Mononuclear cell (primary cell): ENCODE measurements at regions not wholly inside any gene's neighbourhood (a gene's known extent, or its start where the extent isn't known, plus 50 kb on each side); places are given as distances from the start of the nearest gene placed in this dataset.

ENCODE experiments used
- H3K27me3 ChIP-seq: 2 replicates; pipeline ENCODE4 v1.6.0; 2011; ENCODE audit warnings: low read length, control low read depth; ENCODE audit not compliant: insufficient read depth
- H3K4me1 ChIP-seq: 2 replicates; pipeline ENCODE4 v1.5.1; 2011; ENCODE audit warnings: mild to moderate bottlenecking, low read length, control low read depth; ENCODE audit not compliant: insufficient read depth
- H3K4me3 ChIP-seq: 2 replicates; pipeline ENCODE4 v1.5.1; 2011; ENCODE audit warnings: mild to moderate bottlenecking, low read length, moderate library complexity
- H3K9me3 ChIP-seq: 2 replicates; pipeline ENCODE4 v1.5.1; 2011; ENCODE audit warnings: low read depth, mild to moderate bottlenecking, control low read depth, low read length

DNA sequence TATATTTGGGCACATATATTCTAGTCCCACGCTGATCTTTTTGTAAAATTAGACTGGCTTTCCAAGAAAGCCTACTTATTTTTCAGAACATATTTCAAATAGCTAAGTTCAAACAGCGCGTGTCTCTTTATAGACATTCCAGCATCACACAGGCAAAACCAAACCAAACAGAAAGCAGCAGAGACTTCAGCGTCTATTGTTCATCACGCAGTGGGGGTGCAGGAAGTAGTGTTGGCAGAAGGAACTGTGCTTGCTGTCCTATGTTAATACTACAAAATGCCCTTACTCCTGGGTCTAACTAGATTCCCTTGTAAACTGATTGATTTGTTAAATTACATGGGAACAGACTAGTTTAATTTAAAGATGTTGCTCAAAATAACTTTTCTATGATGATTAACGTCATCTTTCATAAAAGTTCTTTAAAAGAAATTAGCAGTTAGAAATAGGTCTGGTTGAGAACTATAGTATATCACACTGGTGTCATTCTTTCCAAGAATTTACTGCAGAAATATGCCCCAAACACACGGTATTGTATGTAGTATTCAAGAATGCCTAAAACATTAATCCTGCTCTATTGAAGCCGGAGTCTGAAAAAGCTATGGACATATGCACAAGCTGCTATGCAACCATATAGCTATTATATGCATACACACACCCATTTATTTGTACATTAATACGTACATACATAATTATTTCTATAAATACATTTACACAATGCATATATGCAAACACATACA is 436.3 kb downstream of the CBLN2 start:
- Histone ChIP-seq H3K4me3 (no peak overlapping the region), H3K9me3 (no peaks in the 10 kb centered on the region), H3K4me1 (no peaks in the 10 kb centered on the region), H3K27me3 (no peaks in the 10 kb centered on the region)

DNA sequence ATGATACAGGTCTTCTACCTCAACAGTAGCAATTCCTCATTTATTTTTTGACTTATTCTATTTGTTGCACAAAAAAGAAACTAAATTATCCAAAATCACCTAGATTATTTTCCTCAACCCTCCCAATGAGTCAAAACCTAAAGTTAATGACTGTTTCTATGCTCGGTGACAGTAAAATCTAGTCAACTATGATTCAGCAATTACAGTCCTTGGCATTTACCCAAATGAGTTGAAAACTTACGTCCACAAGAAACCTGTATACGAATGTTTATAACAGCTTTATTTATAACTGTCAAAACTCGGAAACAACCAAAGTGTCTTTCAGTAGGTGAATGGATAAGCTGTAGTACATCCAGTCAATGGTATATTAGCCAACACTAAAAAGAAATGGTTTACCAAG is 439.3 kb downstream of the CBLN2 start:
- Histone ChIP-seq H3K9me3 (no peaks in the 10 kb centered on the region), H3K4me1 (no peaks in the 10 kb centered on the region), H3K4me3 (no peak overlapping the region), H3K27me3 (no peaks in the 10 kb centered on the region)

GRCh38 chr18:72102412-72102811 is 441.7 kb downstream of the CBLN2 start:
- Histone ChIP-seq H3K4me3 (no peak overlapping the region), H3K27me3 (no peaks in the 10 kb centered on the region), H3K4me1 (no peaks in the 10 kb centered on the region), H3K9me3 (no peaks in the 10 kb centered on the region)

GRCh38 chr18:72100465-72101004 is 443.6 kb downstream of the CBLN2 start:
- no peaks in the 10 kb centered on the region for H3K9me3 ChIP-seq
- H3K27me3 ChIP-seq, result no peaks in the 10 kb centered on the region
- H3K4me3 ChIP-seq, result no peak overlapping the region
- no peaks in the 10 kb centered on the region for H3K4me1 ChIP-seq

- no peaks in the 10 kb centered on the region for H3K9me3 ChIP-seq
- no peaks in the 10 kb centered on the region for H3K4me1 ChIP-seq
- no peaks in the 10 kb centered on the region for H3K27me3 ChIP-seq
- H3K4me3 ChIP-seq, result no peak overlapping the region
Measured at GRCh38 chr18:72091369-72091768, 452.8 kb downstream of the CBLN2 start.

GRCh38 chr18:72089432-72089831 is 454.7 kb downstream of the CBLN2 start:
- no peak overlapping the region for H3K4me3 ChIP-seq
- H3K9me3 ChIP-seq, result no peaks in the 10 kb centered on the region
- no peaks in the 10 kb centered on the region for H3K4me1 ChIP-seq
- H3K27me3 ChIP-seq, result no peaks in the 10 kb centered on the region

GRCh38 chr18:72086421-72086820 is 457.7 kb downstream of the CBLN2 start:
- Histone ChIP-seq H3K4me3 (no peak overlapping the region), H3K27me3 (no peaks in the 10 kb centered on the region), H3K9me3 (no peaks in the 10 kb centered on the region), H3K4me1 (no peaks in the 10 kb centered on the region)

GRCh38 chr18:72075040-72075439 is 469.1 kb downstream of the CBLN2 start:
- Histone ChIP-seq H3K4me1 (no peaks in the 10 kb centered on the region), H3K9me3 (peaks cover 4% of the 10 kb centered on the region), H3K4me3 (no peak overlapping the region), H3K27me3 (no peaks in the 10 kb centered on the region)

GRCh38 chr18:72063001-72063400 is 481.1 kb downstream of the CBLN2 start:
- H3K27me3 ChIP-seq, result no peaks in the 10 kb centered on the region
- H3K9me3 ChIP-seq, result no peaks in the 10 kb centered on the region
- no peak overlapping the region for H3K4me3 ChIP-seq

DNA sequence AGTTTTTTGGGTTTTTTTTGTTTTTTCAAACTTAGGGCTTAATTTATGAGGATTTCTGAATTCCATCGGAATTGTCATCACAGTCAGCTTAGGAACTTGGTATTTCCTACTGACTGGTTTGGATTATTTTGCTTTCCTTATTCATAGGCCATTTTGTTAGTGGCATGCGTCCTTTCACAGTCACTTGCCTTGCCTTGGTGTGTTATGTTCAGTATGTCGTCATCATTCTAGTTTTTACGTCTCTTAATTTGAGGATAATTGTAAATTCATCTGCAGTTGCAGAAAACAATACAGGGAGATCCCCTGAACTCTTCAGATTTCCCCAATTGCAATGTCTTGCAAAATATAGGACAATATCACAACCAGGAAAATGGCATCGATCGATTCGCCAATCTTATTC is 485.3 kb downstream of the CBLN2 start:
- H3K4me3 ChIP-seq, result no peak overlapping the region
- no peaks in the 10 kb centered on the region for H3K27me3 ChIP-seq
- no peaks in the 10 kb centered on the region for H3K4me1 ChIP-seq
- H3K9me3 ChIP-seq, result no peaks in the 10 kb centered on the region

More at GRCh38 chr18:72063001-72063400, 481.1 kb downstream of the CBLN2 start:
- no peaks in the 10 kb centered on the region for H3K4me1 ChIP-seq

DNA sequence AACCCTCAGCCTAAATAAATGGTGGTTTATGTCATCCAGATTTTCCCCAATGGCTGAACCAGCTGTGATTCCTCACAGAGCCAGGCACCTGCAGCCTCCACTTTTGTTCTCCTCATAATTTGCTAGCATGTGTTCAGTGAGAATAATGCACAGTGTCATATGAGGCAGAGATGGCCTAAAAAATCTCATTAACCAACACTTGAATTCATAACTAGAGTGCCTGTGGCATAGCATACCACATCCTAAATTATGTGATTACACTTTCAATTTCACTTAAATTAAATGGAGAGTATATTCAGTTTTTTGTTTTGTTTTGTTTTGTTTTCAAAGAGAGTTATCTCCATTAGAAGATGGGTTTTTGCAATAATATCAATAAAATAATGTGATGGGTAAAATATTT is 488.0 kb downstream of the CBLN2 start:
- no peaks in the 10 kb centered on the region for H3K27me3 ChIP-seq
- no peaks in the 10 kb centered on the region for H3K4me1 ChIP-seq
- no peak overlapping the region for H3K4me3 ChIP-seq
- H3K9me3 ChIP-seq, result no peaks in the 10 kb centered on the region

DNA sequence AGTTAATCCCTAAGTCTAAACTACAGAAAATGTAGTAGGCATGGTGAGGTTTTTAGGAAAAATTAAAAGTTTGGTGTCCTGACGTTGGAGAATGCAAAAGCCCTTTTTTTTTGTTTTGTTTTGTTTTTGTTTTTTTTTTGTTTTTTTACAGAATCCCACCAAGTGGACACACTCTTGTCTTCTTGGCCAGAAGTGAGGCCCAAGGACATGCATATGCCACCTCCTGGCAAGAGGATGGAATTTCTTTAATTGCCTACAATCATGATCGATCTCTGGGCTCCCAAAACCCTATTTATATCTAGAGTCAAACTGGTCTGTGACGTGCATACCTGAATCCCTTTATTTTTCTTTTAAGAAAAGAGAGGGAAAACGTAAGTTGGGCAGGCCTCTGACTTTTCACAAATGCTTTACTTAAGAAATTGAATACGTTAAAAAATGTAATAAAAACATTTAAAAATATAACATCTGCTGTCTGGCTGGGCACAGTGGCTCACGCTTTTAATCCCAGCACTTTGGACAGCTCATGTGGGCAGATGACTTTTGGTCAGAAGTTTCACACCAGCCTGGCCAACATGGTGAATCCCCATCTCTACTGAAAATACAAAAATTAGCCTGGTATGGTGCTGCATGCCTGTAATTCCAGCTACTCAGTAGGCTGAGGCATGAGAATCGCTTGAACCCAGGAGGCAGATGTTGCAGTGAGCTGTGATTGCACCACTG is 502.7 kb downstream of the CBLN2 start:
- Histone ChIP-seq H3K27me3 (no peaks in the 10 kb centered on the region), H3K4me1 (no peaks in the 10 kb centered on the region), H3K9me3 (no peaks in the 10 kb centered on the region), H3K4me3 (no peak overlapping the region)

DNA sequence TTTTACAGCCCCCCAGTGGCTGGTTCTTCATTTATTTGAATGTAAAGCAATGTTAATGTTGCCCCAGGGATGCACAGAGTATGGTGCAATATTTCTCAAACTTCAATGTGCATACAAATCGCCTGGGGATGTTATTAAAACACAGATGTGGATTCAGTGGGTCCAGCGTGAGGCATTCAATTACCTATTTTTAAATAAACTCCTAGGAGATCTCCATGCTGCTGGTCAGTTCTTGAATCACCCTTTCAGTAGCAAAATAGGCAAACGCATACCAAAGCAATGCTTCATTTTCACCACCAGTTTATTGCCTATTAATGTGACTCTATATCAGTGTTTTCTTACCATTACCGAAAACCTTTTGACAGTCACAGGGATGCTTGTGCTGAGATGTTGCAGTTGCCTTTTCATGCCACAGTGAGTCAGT is 530.7 kb downstream of the CBLN2 start:
- H3K9me3 ChIP-seq, result no peaks in the 10 kb centered on the region
- H3K4me3 ChIP-seq, result no peak overlapping the region
- H3K4me1 ChIP-seq, result no peaks in the 10 kb centered on the region
- H3K27me3 ChIP-seq, result no peaks in the 10 kb centered on the region

GRCh38 chr18:71998547-71999097 is 545.5 kb downstream of the CBLN2 start:
- H3K27me3 ChIP-seq, result no peaks in the 10 kb centered on the region
- H3K9me3 ChIP-seq, result no peaks in the 10 kb centered on the region
- no peaks in the 10 kb centered on the region for H3K4me1 ChIP-seq
- H3K4me3 ChIP-seq, result no peak overlapping the region

GRCh38 chr18:71995904-71996465 is 548.2 kb downstream of the CBLN2 start:
- no peaks in the 10 kb centered on the region for H3K4me1 ChIP-seq
- no peaks in the 10 kb centered on the region for H3K9me3 ChIP-seq
- H3K4me3 ChIP-seq, result no peak overlapping the region
- H3K27me3 ChIP-seq, result no peaks in the 10 kb centered on the region
